A204.1 (cell line): ENCODE measurements at regions not wholly inside any gene's neighbourhood (a gene's known extent, or its start where the extent isn't known, plus 50 kb on each side); places are given as distances from the start of the nearest gene placed in this dataset.

Source experiments
- FAIRE-seq: peaks from 2 replicates; lab custom pipeline; 2012; peaks lifted over from hg19 to GRCh38; lab: Jason Lieb, UNC

DNA sequence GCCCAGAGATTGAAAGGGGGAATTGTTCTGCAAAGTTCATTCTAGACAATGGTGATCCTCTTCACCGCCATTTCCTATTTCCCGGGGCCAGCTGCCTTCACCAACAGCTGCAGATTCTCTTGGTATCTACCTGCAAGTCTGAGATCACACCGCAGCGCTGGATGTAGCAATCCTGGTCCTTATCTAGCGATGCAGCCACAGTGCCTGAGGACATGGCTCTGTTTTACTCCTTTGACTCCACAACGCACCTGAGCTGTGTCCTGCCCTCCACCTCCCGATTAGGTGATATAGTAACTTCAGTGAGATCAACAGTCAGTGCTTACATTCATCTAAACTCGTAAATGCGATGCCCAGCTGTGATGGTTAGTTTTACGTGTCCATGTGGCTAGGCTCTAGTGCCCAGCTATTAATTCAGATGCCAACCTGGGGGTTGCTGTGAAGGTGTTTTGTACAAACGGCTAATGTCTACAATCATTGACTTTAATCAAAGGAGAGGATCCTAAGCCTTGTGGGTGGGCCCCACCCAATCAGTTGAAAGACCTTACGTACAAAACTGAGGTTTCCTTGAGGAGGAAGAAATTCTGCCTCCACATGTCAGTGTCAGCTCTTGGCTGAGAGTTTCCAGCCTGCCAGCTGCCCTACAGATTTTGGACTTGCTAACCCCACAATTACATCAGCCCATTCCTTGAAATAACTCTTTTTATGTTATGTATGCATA is 189.8 kb downstream of the SH3BP4 start:
- no peak for FAIRE-seq

GRCh38 chr2:235142601-235143000 is 190.8 kb downstream of the SH3BP4 start:
- FAIRE-seq: no peak

GRCh38 chr2:235143789-235144188 is 192.0 kb downstream of the SH3BP4 start:
- FAIRE-seq: no peak

- no peak for FAIRE-seq
Observed at GRCh38 chr2:235144291-235144690, 192.5 kb downstream of the SH3BP4 start.

DNA sequence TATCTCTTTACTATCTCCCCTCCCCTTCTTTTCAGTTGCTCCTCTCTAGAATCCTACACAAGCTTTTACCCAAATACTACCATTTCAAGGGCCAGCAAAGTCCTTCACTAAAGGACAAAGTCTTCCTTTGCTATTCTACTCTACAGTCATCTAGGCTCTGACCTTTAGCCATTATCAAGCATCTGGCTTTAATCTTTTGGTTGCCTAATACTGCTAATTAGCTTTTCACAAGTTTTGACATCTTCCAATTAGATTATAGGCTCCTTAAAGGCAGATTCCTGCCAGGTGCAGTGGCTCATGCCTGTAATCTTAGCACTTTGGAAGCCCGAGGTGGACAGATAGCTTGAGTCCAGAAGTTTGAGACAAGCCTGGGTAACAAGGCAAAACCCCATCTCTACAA is 194.4 kb downstream of the SH3BP4 start:
- FAIRE-seq: no peak

DNA sequence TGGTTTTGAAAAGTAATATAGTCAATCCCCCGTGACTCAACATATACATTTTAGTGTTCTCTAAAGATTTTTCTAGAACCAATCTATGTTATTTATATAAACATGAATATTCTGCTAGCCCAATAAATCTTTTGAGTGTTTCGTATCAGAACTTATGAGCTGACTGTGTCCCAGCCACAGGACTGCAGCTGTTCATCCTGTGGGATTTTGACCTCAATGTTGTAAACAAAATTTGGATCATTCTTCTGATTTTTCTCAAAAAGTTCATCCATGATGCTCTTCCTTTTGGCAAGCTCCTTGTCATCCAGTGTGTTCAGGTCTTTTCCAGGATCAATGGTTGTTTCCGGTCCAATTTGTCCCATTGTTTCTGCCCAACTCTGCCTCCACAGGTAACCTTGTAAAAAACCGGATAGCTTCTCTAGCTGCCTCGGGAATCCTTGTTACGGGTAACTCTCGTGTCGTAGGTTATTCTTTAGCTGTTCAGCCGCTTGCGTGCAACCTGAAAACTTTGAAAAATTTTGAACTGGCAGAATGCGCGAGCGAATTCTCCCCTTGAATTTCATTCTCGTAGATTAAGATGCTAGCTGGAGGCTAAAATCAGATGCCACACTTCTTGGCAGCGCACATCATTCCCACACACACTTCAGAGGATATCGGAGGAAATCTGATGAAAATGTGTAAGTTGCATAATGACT is 195.2 kb downstream of the SH3BP4 start:
- FAIRE-seq: no peak

- FAIRE-seq: no peak
Observed at GRCh38 chr2:235148201-235149170, 196.7 kb downstream of the SH3BP4 start.

- FAIRE-seq: no peak
Observed at GRCh38 chr2:235149240-235149659, 197.4 kb downstream of the SH3BP4 start.

DNA sequence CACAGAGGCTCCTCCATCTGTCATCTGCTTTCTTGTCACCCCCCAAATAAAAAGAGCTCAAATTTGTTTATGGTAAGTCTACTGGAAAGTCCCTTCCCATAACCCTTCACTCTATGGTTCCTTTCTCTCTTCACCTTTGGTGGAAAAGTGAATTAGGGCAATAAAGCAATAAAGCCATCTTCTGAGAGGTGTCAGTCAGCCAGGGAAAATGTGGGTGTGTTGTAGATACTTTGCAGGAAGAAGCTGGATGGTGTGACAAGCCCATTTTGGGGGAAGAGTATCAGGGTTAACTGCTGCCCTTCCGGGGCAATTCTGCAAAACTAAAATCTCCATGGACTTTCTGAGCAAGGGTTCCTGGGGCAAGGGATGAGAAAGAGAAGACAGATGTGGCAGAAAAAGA is 197.9 kb downstream of the SH3BP4 start:
- no peak for FAIRE-seq

- FAIRE-seq: no peak
Observed at GRCh38 chr2:235151152-235151551, 199.3 kb downstream of the SH3BP4 start.

DNA sequence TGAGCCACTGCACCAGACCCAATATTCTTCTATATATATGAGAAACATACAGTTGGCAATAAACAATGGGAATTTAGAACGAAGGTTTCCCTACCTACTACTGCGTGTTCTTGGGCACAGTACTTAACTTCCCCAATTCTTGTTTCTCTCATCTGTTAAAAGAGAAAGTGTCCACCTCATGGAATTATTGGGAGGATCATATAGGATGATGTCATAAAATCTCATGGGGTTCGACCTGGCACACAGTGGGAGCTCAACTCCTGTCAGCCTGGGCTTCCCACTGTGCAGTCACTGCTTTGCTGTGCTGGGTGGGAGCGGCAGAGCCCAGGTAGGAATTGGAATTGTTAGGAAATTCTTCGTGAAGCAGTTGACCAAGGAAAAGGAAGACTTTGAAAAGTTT is 203.3 kb downstream of the SH3BP4 start:
- no peak for FAIRE-seq

DNA sequence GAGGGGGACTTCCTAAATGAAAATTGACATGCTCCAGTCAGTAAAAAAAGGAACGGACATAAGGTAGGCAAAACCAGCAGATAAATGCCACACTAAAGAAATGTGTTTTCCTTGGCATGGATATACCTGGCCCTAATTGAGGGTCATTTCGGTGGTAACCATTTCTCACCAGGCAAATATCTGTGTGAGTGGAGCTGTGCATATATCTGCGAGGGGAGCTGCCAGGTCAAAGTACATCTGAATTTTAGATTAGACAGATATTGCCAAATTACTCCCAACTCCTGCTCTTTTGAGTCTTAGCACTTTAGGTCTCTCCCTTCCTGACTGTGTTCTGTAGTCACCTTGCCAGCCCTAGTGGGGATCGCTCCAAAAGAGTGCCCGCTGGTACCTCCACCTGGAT is 204.2 kb downstream of the SH3BP4 start:
- FAIRE-seq: no peak

DNA sequence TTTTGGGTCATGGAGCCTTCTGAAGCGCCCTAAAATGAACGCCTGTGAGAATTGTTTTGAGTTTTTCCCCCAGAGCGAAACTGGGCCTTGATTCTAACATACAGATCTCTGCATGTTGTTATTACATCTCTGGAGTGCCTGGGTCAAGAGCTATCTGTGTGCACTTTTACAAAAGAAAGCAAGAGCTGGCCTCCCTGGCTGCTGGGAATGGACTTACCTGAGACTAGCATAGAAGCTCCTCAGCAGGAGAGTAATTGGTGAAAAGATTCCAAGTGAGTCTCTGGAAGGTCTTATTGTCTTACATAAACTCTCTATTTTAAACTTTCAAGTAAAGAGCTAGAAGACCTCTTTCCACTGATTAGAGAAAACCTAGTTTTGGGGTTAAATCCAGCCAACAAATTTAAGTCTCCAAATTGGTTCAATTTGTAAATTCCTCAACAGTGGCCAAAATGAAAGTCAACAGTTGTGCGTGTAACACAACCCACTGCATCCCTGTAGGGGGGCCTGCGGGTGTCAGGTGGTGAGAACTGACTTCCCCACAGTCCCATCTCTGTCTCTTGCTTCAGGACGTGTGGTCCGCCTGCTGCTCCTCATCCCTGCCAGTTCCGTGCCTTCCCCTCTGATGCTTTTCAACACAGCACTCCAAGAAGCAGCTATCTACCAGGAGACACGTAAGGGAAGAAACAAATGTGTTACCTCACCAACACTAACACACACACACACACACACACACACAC is 206.1 kb downstream of the SH3BP4 start:
- no peak for FAIRE-seq

DNA sequence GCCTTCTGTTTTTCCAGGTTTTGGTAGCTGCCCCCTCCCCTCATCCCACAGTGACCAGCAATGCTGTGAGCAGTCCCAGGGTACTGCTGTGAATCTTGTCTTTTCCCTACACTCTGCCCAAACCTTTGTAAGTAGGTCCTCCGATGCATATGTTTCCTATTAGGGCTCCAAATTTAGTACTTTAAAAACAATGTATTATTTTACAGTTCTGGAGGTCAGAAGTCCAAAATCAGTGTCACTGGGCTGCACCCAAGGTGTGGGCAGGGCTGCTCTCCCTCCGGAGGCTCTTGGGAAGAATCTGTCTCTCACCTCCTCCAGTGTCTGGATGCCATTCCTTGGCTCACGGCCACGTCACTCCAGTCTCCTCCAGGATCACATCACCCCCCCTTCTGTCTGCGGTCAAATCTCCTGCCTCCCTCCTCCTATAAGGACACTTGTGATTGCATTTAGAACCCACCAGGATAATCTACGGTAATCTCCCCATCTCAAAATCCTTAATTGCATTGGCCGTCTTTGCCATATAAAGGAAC is 208.5 kb downstream of the SH3BP4 start:
- FAIRE-seq: no peak

- FAIRE-seq: no peak
Observed at GRCh38 chr2:235161565-235161964, 209.7 kb downstream of the SH3BP4 start.

GRCh38 chr2:235162082-235162836 is 210.4 kb downstream of the SH3BP4 start:
- no peak for FAIRE-seq

- no peak for FAIRE-seq
Observed at GRCh38 chr2:235162837-235163197, 211.0 kb downstream of the SH3BP4 start.

- FAIRE-seq: no peak
Observed at GRCh38 chr2:235165136-235165535, 213.3 kb downstream of the SH3BP4 start.

DNA sequence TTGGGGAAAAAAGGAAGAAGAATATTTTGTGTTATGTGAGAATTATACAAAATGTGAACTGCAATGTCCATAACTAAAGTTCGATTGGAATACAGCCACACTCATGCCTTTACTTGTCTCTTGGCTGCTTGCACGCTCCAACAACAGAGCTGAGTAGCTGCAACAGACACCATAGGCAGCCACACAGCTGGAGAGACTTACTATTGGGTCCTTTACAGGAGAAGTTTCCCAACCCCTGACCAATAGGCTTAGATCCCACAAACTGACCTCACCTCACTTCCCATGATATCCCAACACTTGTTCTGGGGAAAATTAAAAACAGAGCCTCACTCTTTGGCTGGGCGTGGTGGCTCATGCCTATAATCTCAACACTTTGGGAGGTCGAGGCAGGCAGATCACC is 213.8 kb downstream of the SH3BP4 start:
- FAIRE-seq: no peak

GRCh38 chr2:235168174-235168979 is 216.6 kb downstream of the SH3BP4 start:
- FAIRE-seq: no peak
